ENCODE measurements at regions not wholly inside any gene's neighbourhood (a gene's known extent, or its start where the extent isn't known, plus 50 kb on each side); places are given as distances from the start of the nearest gene placed in this dataset.

DNA sequence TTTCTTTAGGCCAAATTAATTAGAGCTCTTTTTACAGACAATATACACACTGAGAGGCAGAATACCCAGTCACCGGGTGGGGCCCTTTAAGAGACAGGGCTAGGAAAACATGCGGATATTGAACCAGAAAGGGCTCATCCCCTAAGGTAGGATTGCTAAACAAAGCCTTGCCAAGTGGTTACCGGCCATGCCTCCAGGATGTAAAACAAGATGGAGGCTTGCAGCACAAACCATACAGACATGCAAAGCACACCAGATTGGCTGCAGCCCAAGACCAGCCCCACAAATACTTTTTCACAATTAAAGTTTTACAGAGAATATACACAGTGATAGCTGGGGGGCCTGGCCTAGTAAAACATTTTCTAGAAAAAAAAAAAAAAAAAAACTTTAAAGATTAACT is 210.0 kb downstream of the KLHL4 start:
- DNase-seq: no peak
- no peak overlapping the region for H3K27ac ChIP-seq
- TF ChIP-seq, protein P1, sequence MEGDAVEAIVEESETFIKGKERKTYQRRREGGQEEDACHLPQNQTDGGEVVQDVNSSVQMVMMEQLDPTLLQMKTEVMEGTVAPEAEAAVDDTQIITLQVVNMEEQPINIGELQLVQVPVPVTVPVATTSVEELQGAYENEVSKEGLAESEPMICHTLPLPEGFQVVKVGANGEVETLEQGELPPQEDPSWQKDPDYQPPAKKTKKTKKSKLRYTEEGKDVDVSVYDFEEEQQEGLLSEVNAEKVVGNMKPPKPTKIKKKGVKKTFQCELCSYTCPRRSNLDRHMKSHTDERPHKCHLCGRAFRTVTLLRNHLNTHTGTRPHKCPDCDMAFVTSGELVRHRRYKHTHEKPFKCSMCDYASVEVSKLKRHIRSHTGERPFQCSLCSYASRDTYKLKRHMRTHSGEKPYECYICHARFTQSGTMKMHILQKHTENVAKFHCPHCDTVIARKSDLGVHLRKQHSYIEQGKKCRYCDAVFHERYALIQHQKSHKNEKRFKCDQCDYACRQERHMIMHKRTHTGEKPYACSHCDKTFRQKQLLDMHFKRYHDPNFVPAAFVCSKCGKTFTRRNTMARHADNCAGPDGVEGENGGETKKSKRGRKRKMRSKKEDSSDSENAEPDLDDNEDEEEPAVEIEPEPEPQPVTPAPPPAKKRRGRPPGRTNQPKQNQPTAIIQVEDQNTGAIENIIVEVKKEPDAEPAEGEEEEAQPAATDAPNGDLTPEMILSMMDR (IDR thresholded peaks at IDR 0.05): no peak
- no peak for ATAC-seq
- intact Hi-C loops (cut with DNase I): no loop called here
- H3K4me3 ChIP-seq: no peak overlapping the region
- no peaks in the 10 kb centered on the region for H3K4me1 ChIP-seq
- H3K36me3 ChIP-seq: no peaks in the 10 kb centered on the region
- H3K27me3 ChIP-seq: no peaks in the 10 kb centered on the region
- no peaks in the 10 kb centered on the region for H3K9me3 ChIP-seq
- WGBS, 2 donors: 57 to 64% methylated on average over 3 of the region's 3 CpGs

DNA sequence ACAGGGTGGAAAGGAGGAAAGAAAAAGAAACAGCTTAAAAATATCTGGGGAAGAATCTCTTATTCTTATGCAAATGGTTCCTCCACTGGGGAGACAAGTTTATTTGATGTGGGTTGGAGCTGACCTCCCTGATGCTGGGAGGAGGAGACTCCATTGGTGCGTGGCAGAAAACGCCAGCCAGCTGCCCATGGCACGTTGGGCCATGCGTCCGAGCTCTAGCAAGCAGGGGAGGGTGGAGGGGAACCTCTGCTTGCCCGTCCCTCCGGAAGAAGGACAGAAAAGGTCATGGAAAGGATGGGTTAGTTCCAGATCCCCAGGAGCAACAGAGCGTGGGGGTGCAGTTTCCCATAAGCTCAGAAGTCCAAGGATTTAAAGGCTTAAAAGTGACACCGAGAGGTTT is 210.4 kb downstream of the KLHL4 start:
- no peak overlapping the region for H3K27ac ChIP-seq
- H3K36me3 ChIP-seq: no peaks in the 10 kb centered on the region
- no peaks in the 10 kb centered on the region for H3K27me3 ChIP-seq
- WGBS, 2 donors: 88 to 95% methylated on average over 8 to 9 of the region's 9 CpGs
- no peak overlapping the region for H3K4me3 ChIP-seq
- ATAC-seq (no peak), DNase-seq (no peak)
- H3K4me1 ChIP-seq: no peaks in the 10 kb centered on the region
- intact Hi-C loops (cut with DNase I): no loop called here
- H3K9me3 ChIP-seq: no peaks in the 10 kb centered on the region
- TF ChIP-seq, protein P1 (IDR thresholded peaks at IDR 0.05): no peak

DNA sequence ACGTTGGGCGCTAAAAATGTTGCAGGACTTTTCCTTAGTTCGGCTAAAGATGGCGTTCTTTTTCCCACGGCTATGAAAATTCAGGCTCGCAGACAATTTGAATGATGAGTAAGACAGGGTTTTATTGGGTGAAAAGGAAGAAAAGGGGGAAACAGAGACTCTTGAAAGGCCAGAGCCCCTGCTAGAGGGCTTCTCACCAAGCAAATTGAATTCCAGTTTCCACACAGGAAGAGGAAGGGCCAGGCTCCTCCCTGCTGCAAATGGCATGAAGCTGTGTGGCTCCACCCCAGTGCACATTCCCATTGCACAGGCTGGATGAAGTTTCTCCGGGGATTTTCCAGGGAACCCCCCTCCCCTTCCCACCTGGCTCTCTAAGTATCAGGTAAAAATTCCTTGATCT is 210.9 kb downstream of the KLHL4 start:
- WGBS, 2 donors: 96% methylated on average over 7 of the region's 7 CpGs
- ATAC-seq (no peak), DNase-seq (no peak)
- no peak overlapping the region for H3K27ac ChIP-seq
- intact Hi-C loops (cut with DNase I): no loop called here
- H3K4me3 ChIP-seq: no peak overlapping the region
- no peaks in the 10 kb centered on the region for H3K4me1 ChIP-seq
- no peaks in the 10 kb centered on the region for H3K36me3 ChIP-seq
- TF ChIP-seq, protein P1 (IDR thresholded peaks at IDR 0.05): no peak
- no peaks in the 10 kb centered on the region for H3K27me3 ChIP-seq
- no peaks in the 10 kb centered on the region for H3K9me3 ChIP-seq

DNA sequence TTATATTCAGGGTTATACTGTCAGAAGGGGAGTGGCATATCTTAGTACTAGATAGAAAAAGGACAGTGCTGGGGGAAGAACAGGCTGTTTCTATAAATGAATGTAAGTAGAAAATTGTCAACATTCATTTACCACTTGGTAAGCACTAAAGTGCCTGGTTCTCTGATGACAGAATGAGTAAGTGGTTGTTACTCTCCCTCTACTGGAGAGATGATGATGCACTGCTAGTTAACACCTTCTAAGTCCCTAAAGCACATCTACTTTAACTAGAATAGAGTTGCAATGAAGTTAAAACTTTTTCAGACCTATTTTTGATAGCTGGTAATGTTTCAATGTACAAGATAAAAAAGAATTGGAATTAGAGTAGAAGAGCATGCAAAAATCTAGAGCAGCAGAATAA is 214.5 kb downstream of the KLHL4 start:
- TF ChIP-seq, protein P1 (IDR thresholded peaks at IDR 0.05): no peak
- intact Hi-C loops (cut with DNase I): no loop called here
- ATAC-seq (no peak), DNase-seq (no peak)
- Histone ChIP-seq H3K9me3 (no peaks in the 10 kb centered on the region), H3K27me3 (no peaks in the 10 kb centered on the region), H3K36me3 (no peaks in the 10 kb centered on the region), H3K27ac (no peak overlapping the region), H3K4me1 (no peaks in the 10 kb centered on the region), H3K4me3 (no peak overlapping the region)

DNA sequence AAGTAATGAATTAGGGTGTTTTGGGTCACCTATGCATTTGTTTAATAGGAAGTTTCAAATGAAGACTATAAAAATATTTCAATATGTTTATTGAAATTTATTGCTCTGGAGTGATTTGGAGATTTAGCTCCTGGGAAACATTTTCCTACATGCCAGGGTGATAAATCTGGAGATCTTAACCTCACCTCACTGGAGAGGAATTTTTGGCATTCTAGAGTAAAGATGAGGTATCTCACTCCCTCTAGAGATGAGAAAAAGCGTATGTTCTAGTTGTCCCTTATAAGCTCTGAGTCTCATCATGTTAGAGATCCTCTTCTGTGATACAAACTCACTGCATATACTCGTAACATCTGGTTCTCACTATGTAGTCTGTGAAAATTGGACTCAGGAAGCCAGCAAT is 219.0 kb downstream of the KLHL4 start:
- Histone ChIP-seq H3K4me3 (no peak overlapping the region), H3K27ac (no peak overlapping the region), H3K4me1 (no peaks in the 10 kb centered on the region), H3K36me3 (no peaks in the 10 kb centered on the region), H3K27me3 (no peaks in the 10 kb centered on the region), H3K9me3 (no peaks in the 10 kb centered on the region)
- TF ChIP-seq, protein P1 (IDR thresholded peaks at IDR 0.05): no peak
- DNase-seq: no peak
- intact Hi-C loops (cut with DNase I): no loop called here
- 36 to 51% methylated on average over 2 of the region's 2 CpGs for WGBS, 2 donors
- ATAC-seq: no peak

Measured in heart right ventricle (tissue), 16 donors.